SK-N-SH (cell line): ENCODE measurements at regions not wholly inside any gene's neighbourhood (a gene's known extent, or its start where the extent isn't known, plus 50 kb on each side); places are given as distances from the start of the nearest gene placed in this dataset.

Source experiments
- CTCF ChIA-PET: fragments of 300-600, 350-600 bp; formaldehyde crosslinking; extraction: SDS; loops from one replicate; lab custom pipeline; 2021; lab: Yijun Ruan, JAX
- POLR2A ChIA-PET: fragments of 350-600 bp; sonication (Branson Sonifier 250); formaldehyde crosslinking; extraction: SDS; loops from one replicate; lab custom pipeline; 2020; ENCODE audit warnings: antibody characterized with exemption, inconsistent platforms; lab: Yijun Ruan, JAX
- DNase-seq: peaks from one replicate; pipeline ENCODE4 v3.0.0; 2012
- H2AFZ ChIP-seq: fragments of 200-600 bp; sonication (generic); 2 replicates; pipeline ENCODE4 v1.8.1; 2016; ENCODE audit warnings: antibody characterized with exemption, mild to moderate bottlenecking, low read depth
- H3F3A ChIP-seq: fragments of 200-600 bp; sonication (generic); replicated peaks from 2 replicates; pipeline ENCODE3; 2016; ENCODE audit warnings: antibody characterized with exemption, mild to moderate bottlenecking; ENCODE audit not compliant: insufficient read depth
- H3K27ac ChIP-seq, 2 experiments: fragments of 200-500 bp in 1 of 2; fragments of 200-600 bp in 1 of 2; sonication (Bioruptor generic) in 1 of 2; sonication (generic), shearing (Covaris generic) in 1 of 2; 2 replicates each; pipeline versions ENCODE4 v1.5.1 to v1.6.1; 2014 to 2016; ENCODE audit warnings: low read depth in 2 of 2, inconsistent platforms in 1 of 2, low read length in 1 of 2, mild to moderate bottlenecking in 1 of 2, mixed read lengths in 1 of 2
- H3K27me3 ChIP-seq: fragments of 200-600 bp; sonication (generic), shearing (Covaris generic); 2 replicates; pipeline ENCODE4 v1.6.1; 2016; ENCODE audit warnings: mixed run types; ENCODE audit not compliant: insufficient read depth
- H3K36me3 ChIP-seq, 2 experiments: fragments of 200-500 bp in 1 of 2; fragments of 200-600 bp in 1 of 2; sonication (Bioruptor generic) in 1 of 2; sonication (generic) in 1 of 2; replicated peaks in 1 of 2; 2 replicates each; pipeline versions ENCODE3 to v1.5.1; 2014 to 2016; ENCODE audit warnings: low read length in 1 of 2, mild to moderate bottlenecking in 1 of 2; ENCODE audit not compliant: insufficient read depth in 2 of 2, control insufficient read depth in 1 of 2
- H3K4me1 ChIP-seq, 2 experiments: fragments of 200-500 bp in 1 of 2; fragments of 200-600 bp in 1 of 2; sonication (Bioruptor generic) in 1 of 2; sonication (generic), shearing (Covaris generic) in 1 of 2; 2 replicates each; pipeline versions ENCODE4 v1.5.1 to v1.6.1; 2014 to 2016; ENCODE audit warnings: low read depth in 1 of 2, low read length in 1 of 2, mixed run types in 1 of 2; ENCODE audit not compliant: insufficient read depth in 2 of 2, control insufficient read depth in 1 of 2
- H3K4me2 ChIP-seq: fragments of 200-600 bp; sonication (generic), shearing (Covaris generic); 2 replicates; pipeline ENCODE4 v1.6.1; 2017; ENCODE audit warnings: mixed run types
- H3K4me3 ChIP-seq, 2 experiments: fragments of 200-500 bp in 1 of 2; fragments of 200-600 bp in 1 of 2; sonication (Bioruptor generic) in 1 of 2; sonication (generic), shearing (Covaris generic) in 1 of 2; 2 replicates each; pipeline versions ENCODE4 v1.5.1 to v1.8.1; 2014 to 2016; ENCODE audit warnings: low read depth in 2 of 2, inconsistent platforms in 1 of 2, low read length in 1 of 2, mild to moderate bottlenecking in 1 of 2, mixed read lengths in 1 of 2, moderate library complexity in 1 of 2
- H3K79me2 ChIP-seq: fragments of 200-600 bp; sonication (generic); 2 replicates; pipeline ENCODE4 v1.8.1; 2017; ENCODE audit warnings: mild to moderate bottlenecking; ENCODE audit not compliant: insufficient read depth
- H3K9ac ChIP-seq: fragments of 200-600 bp; sonication (generic); 2 replicates; pipeline ENCODE4 v1.6.1; 2017; ENCODE audit warnings: mixed run types
- H3K9me2 ChIP-seq: fragments of 200-600 bp; sonication (generic); 2 replicates; pipeline ENCODE4 v1.6.1; 2017; ENCODE audit warnings: mixed run types
- H3K9me3 ChIP-seq: fragments of 200-600 bp; sonication (generic); 2 replicates; pipeline ENCODE4 v1.6.1; 2017; ENCODE audit warnings: mixed run types, mild to moderate bottlenecking, moderate library complexity
- H4K20me1 ChIP-seq: fragments of 200-600 bp; sonication (generic); 2 replicates; pipeline ENCODE4 v1.6.1; 2017; ENCODE audit warnings: mild to moderate bottlenecking, mixed run types; ENCODE audit not compliant: insufficient read depth
- CHD2 ChIP-seq: fragments of 150-350 bp; IDR thresholded peaks from 2 replicates; pipeline ENCODE4 v1.6.1; 2018; ENCODE audit warnings: low read length; ENCODE audit not compliant: partially characterized antibody
- ELF1 ChIP-seq: IDR thresholded peaks from 2 replicates; pipeline ENCODE4 v1.4.0; 2012
- EP300 ChIP-seq, 2 experiments: IDR thresholded peaks; 2 replicates each; pipeline versions ENCODE4 v1.4.0 to v1.6.1; 2012; ENCODE audit warnings: borderline replicate concordance in 1 of 2, low read depth in 1 of 2, low read length in 1 of 2
- EZH2phosphoT487 ChIP-seq: fragments of 200-600 bp; sonication (generic); IDR thresholded peaks from 2 replicates; pipeline ENCODE4 v1.6.1; 2017; ENCODE audit warnings: low read depth, mixed run types, mild to moderate bottlenecking, antibody characterized with exemption, moderate library complexity, borderline replicate concordance
- FOXM1 ChIP-seq: IDR thresholded peaks from 2 replicates; pipeline ENCODE4 v1.4.0; 2012; ENCODE audit warnings: low read depth, mild to moderate bottlenecking
- GATA2 ChIP-seq: sonication (generic); formaldehyde crosslinking; IDR thresholded peaks from 2 replicates; pipeline ENCODE4 v1.5.0; 2020; ENCODE audit warnings: mild to moderate bottlenecking, missing genetic modification reagents
- IRF3 ChIP-seq: fragments of 150-350 bp; IDR thresholded peaks from 2 replicates; pipeline ENCODE4 v1.6.1; 2016; ENCODE audit warnings: mild to moderate bottlenecking, low read depth, low read length
- MAX ChIP-seq: IDR thresholded peaks from 2 replicates; pipeline ENCODE4 v1.4.0; 2012; ENCODE audit warnings: low read depth
- MXI1 ChIP-seq: IDR thresholded peaks from 2 replicates; pipeline ENCODE4 v1.6.1; 2012; ENCODE audit warnings: mild to moderate bottlenecking, low read depth, low read length, improper control_type of control experiment
- NFIC ChIP-seq: IDR thresholded peaks from 2 replicates; pipeline ENCODE4 v1.4.0; 2012; ENCODE audit warnings: borderline replicate concordance
- PBX3 ChIP-seq: IDR thresholded peaks from 2 replicates; pipeline ENCODE4; 2012
- RCOR1 ChIP-seq: fragments of 150-350 bp; IDR thresholded peaks from 2 replicates; pipeline ENCODE4 v1.6.1; 2017; ENCODE audit warnings: antibody characterized with exemption, low read length
- RFX5 ChIP-seq: IDR thresholded peaks from 2 replicates; pipeline ENCODE4 v1.6.1; 2012; ENCODE audit warnings: mild to moderate bottlenecking, improper control_type of control experiment, low read length
- RXRA ChIP-seq: IDR thresholded peaks from 2 replicates; pipeline ENCODE4 v1.4.0; 2012; ENCODE audit warnings: low read depth, mild to moderate bottlenecking, borderline replicate concordance
- SIN3A ChIP-seq: IDR thresholded peaks from 2 replicates; pipeline ENCODE4 v1.6.1; 2012; ENCODE audit warnings: low read depth, mild to moderate bottlenecking, low read length, moderate library complexity, borderline replicate concordance
- SMC3 ChIP-seq: IDR thresholded peaks from 2 replicates; pipeline ENCODE4 v1.6.1; 2012; ENCODE audit warnings: low read depth, low read length, improper control_type of control experiment
- TCF12 ChIP-seq: IDR thresholded peaks from 2 replicates; pipeline ENCODE4 v1.4.0; 2012
- TEAD4 ChIP-seq: IDR thresholded peaks from 2 replicates; pipeline ENCODE4 v1.4.0; 2012; ENCODE audit warnings: mild to moderate bottlenecking, borderline replicate concordance; ENCODE audit not compliant: insufficient read depth
- YY1 ChIP-seq: IDR thresholded peaks from 2 replicates; pipeline ENCODE4 v1.4.0; 2012; ENCODE audit warnings: low read depth, mild to moderate bottlenecking
- WGBS: methylation state at CpG from one replicate; pipeline ENCODE4 v1.1.6; 2017; ENCODE audit warnings: low lambda C conversion rate; 5-methylcytosine and 5-hydroxymethylcytosine counted together
- TF ChIP-seq, protein P1 (sequence below): fragments of 150-350 bp; IDR thresholded peaks from 2 replicates; pipeline ENCODE4 v1.6.1; 2017; ENCODE audit warnings: antibody characterized with exemption, low read length, low read depth, borderline replicate concordance

- TF ChIP-seq FOXM1 (no peak), RCOR1 (no peak), YY1 (no peak), MAX (no peak), CHD2 (no peak), EZH2phosphoT487 (no peak)
- TF ChIP-seq, all 33 proteins: peak for 0
Measured at GRCh38 chr14:83314764-83315163, 1781.1 kb upstream of the SEL1L start (continued).

DNA sequence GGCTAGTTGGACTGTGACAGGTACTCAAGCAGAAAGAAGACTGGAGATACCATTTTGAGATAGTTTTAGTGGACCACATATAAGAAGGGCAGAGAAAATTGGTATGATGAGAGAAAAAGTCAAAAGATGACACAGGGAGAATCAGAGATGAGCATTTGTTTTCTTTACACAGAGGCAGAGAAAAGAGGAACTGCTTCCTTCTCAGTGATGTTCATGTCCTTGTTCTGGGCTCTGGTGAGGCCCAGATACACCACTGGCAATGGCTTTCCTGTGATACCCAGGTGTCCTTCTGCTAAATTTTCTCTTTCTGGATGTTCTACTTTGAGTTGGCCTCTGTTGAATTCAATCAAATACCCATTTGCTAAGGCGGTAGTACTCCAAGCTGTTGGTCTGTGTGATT, 1782.7 kb upstream of the SEL1L start:
- ChIA-PET CTCF (no interaction called here), POLR2A (no interaction called here)
- Histone ChIP-seq H3K4me3 (no peak overlapping the region), H3K27me3 (no peaks in the 10 kb centered on the region), H3K4me1 (no peaks in the 10 kb centered on the region), H4K20me1 (no peaks in the 10 kb centered on the region), H3F3A (no peaks in the 10 kb centered on the region), H3K4me2 (no peak overlapping the region), H3K9me2 (no peaks in the 10 kb centered on the region), H3K9me3 (no peaks in the 10 kb centered on the region), H3K79me2 (no peaks in the 10 kb centered on the region), H2AFZ (no peak overlapping the region), H3K9ac (no peak overlapping the region), H3K36me3 (no peaks in the 10 kb centered on the region), H3K27ac (no peak overlapping the region)
- TF ChIP-seq NFIC = no peak
- no peak for TF ChIP-seq EZH2phosphoT487
- no peak for TF ChIP-seq RXRA
- no peak for TF ChIP-seq TEAD4
- no peak for TF ChIP-seq CHD2
- TF ChIP-seq TCF12 = no peak
- no peak for TF ChIP-seq GATA2 (CRISPR knock-in tag)
- TF ChIP-seq PBX3 = no peak
- WGBS = 0% methylated on average over 1 of the region's 1 CpG
- DNase-seq = no peak

- POLR2A ChIA-PET = no interaction called here
- no peak overlapping the region for H2AFZ ChIP-seq
- H3K4me1 ChIP-seq = no peaks in the 10 kb centered on the region
- H3K9me3 ChIP-seq = no peaks in the 10 kb centered on the region
- WGBS = 8% methylated on average over 2 of the region's 2 CpGs
- no peaks in the 10 kb centered on the region for H3K27me3 ChIP-seq
- no peak overlapping the region for H3K27ac ChIP-seq
- no peaks in the 10 kb centered on the region for H3K9me2 ChIP-seq
- no peak for DNase-seq
- H3K36me3 ChIP-seq = no peaks in the 10 kb centered on the region
- no peak overlapping the region for H3K9ac ChIP-seq
- CTCF ChIA-PET = interaction anchor here (0.5 to 1.7 kb wide), 2 partner anchors 20 to 1334 kb away, joined by 4 to 9 read pairs; no protein-coding TSS in a partner anchor
- H3F3A ChIP-seq = no peaks in the 10 kb centered on the region
- H3K79me2 ChIP-seq = no peaks in the 10 kb centered on the region
- TF ChIP-seq EP300 (IDR thresholded peaks at IDR 0.05; ENCODE audit: borderline replicate concordance in 1 of 2, low read depth in 1 of 2, low read length in 1 of 2) = no peak
- no peak for TF ChIP-seq RFX5
- no peak for TF ChIP-seq NFIC
- TF ChIP-seq ELF1 = no peak
- TF ChIP-seq MXI1 = no peak
- no peak for TF ChIP-seq SIN3A
- TF ChIP-seq IRF3 = no peak
- TF ChIP-seq TEAD4 = no peak
- TF ChIP-seq SMC3 = no peak
- no peak for TF ChIP-seq PBX3
- TF ChIP-seq, protein P1, sequence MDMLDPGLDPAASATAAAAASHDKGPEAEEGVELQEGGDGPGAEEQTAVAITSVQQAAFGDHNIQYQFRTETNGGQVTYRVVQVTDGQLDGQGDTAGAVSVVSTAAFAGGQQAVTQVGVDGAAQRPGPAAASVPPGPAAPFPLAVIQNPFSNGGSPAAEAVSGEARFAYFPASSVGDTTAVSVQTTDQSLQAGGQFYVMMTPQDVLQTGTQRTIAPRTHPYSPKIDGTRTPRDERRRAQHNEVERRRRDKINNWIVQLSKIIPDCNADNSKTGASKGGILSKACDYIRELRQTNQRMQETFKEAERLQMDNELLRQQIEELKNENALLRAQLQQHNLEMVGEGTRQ = no peak
- no peak overlapping the region for H3K4me2 ChIP-seq
- no peak overlapping the region for H3K4me3 ChIP-seq
- H4K20me1 ChIP-seq = no peaks in the 10 kb centered on the region
Measured at GRCh38 chr14:83320837-83321236, 1787.2 kb upstream of the SEL1L start.
